ENCODE measurements at regions not wholly inside any gene's neighbourhood (a gene's known extent, or its start where the extent isn't known, plus 50 kb on each side); places are given as distances from the start of the nearest gene placed in this dataset.

GRCh38 chr7:131265227-131265626, 62.4 kb upstream of the MKLN1 start:
- H4K91ac ChIP-seq (ENCODE audit: low read length) = no peak overlapping the region
- H2BK5ac ChIP-seq (ENCODE audit: low read depth, low read length, poor library complexity, severe bottlenecking) = no peak overlapping the region
- H3K79me1 ChIP-seq (replicated peaks; ENCODE audit: low read length, poor library complexity, severe bottlenecking) = no peaks in the 10 kb centered on the region
- no peak overlapping the region for H3K4me2 ChIP-seq (ENCODE audit: low read length, poor library complexity, severe bottlenecking)
- H3K4me3 ChIP-seq (ENCODE audit: insufficient read depth in 1 of 2, low read depth in 1 of 2, low read length in 2 of 2) = no peak overlapping the region
- H2BK120ac ChIP-seq (ENCODE audit: low read depth, low read length) = no peak overlapping the region
- no peak overlapping the region for H2BK15ac ChIP-seq (ENCODE audit: low read depth, poor library complexity, severe bottlenecking)
- no peaks in the 10 kb centered on the region for H3K4me1 ChIP-seq (ENCODE audit: control insufficient read depth, insufficient read depth, low read depth, low read length)
- no peaks in the 10 kb centered on the region for H3K36me3 ChIP-seq (ENCODE audit: control insufficient read depth in 1 of 2, insufficient read depth in 2 of 2, low read depth in 1 of 2, low read length in 2 of 2)
- H3K27me3 ChIP-seq (ENCODE audit: control insufficient read depth in 1 of 2, insufficient read depth in 1 of 2, low read length in 2 of 2) = no peaks in the 10 kb centered on the region
- no peak overlapping the region for H2AFZ ChIP-seq (ENCODE audit: low read depth, low read length)
- H4K8ac ChIP-seq (ENCODE audit: low read length) = no peak overlapping the region
- no peak overlapping the region for H3K18ac ChIP-seq (ENCODE audit: low read depth in 1 of 2, low read length in 2 of 2)
- H3K14ac ChIP-seq (ENCODE audit: low read length in 2 of 2) = no peak overlapping the region
- no peaks in the 10 kb centered on the region for H3K9me3 ChIP-seq (ENCODE audit: control insufficient read depth, low read length)
- no peak overlapping the region for H3K27ac ChIP-seq (ENCODE audit: low read length, poor library complexity, severe bottlenecking)
- WGBS = 91% methylated on average over 4 of the region's 4 CpGs
- H3K23ac ChIP-seq (ENCODE audit: low read length in 2 of 2) = no peak overlapping the region
- no peak overlapping the region for H2AK5ac ChIP-seq (ENCODE audit: low read length, severe bottlenecking)
- no peak for DNase-seq
- H2BK12ac ChIP-seq (ENCODE audit: low read length in 2 of 2) = no peak overlapping the region
- H3K4ac ChIP-seq (ENCODE audit: low read depth in 1 of 2, low read length in 2 of 2) = no peak overlapping the region
- H3K9ac ChIP-seq (ENCODE audit: low read length) = no peak overlapping the region

GRCh38 chr7:131267631-131268030, 60.0 kb upstream of the MKLN1 start:
- Histone ChIP-seq H2BK15ac (ENCODE audit: low read depth, poor library complexity, severe bottlenecking) (no peak overlapping the region), H3K9me3 (ENCODE audit: control insufficient read depth, low read length) (no peaks in the 10 kb centered on the region), H2AFZ (ENCODE audit: low read depth, low read length) (no peak overlapping the region), H3K27ac (ENCODE audit: low read length, poor library complexity, severe bottlenecking) (no peak overlapping the region), H3K9ac (ENCODE audit: low read length) (no peak overlapping the region), H3K18ac (ENCODE audit: low read depth in 1 of 2, low read length in 2 of 2) (no peak overlapping the region), H2BK120ac (ENCODE audit: low read depth, low read length) (no peak overlapping the region), H3K4ac (ENCODE audit: low read depth in 1 of 2, low read length in 2 of 2) (no peak overlapping the region), H4K8ac (ENCODE audit: low read length) (no peak overlapping the region), H3K14ac (ENCODE audit: low read length in 2 of 2) (no peak overlapping the region), H3K4me2 (ENCODE audit: low read length, poor library complexity, severe bottlenecking) (no peak overlapping the region), H3K4me3 (ENCODE audit: insufficient read depth in 1 of 2, low read depth in 1 of 2, low read length in 2 of 2) (no peak overlapping the region), H3K4me1 (ENCODE audit: control insufficient read depth, insufficient read depth, low read depth, low read length) (no peaks in the 10 kb centered on the region), H2BK12ac (ENCODE audit: low read length in 2 of 2) (no peak overlapping the region), H4K91ac (ENCODE audit: low read length) (no peak overlapping the region), H3K79me1 (replicated peaks; ENCODE audit: low read length, poor library complexity, severe bottlenecking) (no peaks in the 10 kb centered on the region), H3K27me3 (ENCODE audit: control insufficient read depth in 1 of 2, insufficient read depth in 1 of 2, low read length in 2 of 2) (no peaks in the 10 kb centered on the region), H2BK5ac (ENCODE audit: low read depth, low read length, poor library complexity, severe bottlenecking) (no peak overlapping the region), H3K36me3 (ENCODE audit: control insufficient read depth in 1 of 2, insufficient read depth in 2 of 2, low read depth in 1 of 2, low read length in 2 of 2) (no peaks in the 10 kb centered on the region), H3K23ac (ENCODE audit: low read length in 2 of 2) (no peak overlapping the region), H2AK5ac (ENCODE audit: low read length, severe bottlenecking) (no peak overlapping the region)
- DNase-seq = no peak
- WGBS = 100% methylated on average over 1 of the region's 1 CpG

DNA sequence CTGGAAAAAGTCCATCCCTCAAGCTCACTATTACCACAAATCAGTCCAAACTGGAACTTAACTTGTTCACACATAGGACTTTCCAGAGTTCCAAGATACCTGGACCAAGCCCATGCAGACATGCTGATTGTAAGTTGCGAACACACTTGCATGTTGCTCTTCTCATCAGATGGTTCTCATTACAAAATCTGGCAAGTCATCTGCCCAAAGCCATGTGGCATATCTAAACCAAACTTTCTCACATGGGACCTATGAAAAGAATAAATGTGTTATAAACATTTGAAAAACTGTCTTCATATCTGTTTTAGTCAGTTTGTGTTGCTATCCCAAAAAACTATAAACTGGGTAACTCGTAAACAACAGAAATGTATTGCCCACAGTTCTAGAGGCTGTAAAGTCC, 58.8 kb upstream of the MKLN1 start:
- Histone ChIP-seq H4K8ac (ENCODE audit: low read length) (no peak overlapping the region), H3K4me2 (ENCODE audit: low read length, poor library complexity, severe bottlenecking) (no peak overlapping the region), H3K18ac (ENCODE audit: low read depth in 1 of 2, low read length in 2 of 2) (no peak overlapping the region), H3K36me3 (ENCODE audit: control insufficient read depth in 1 of 2, insufficient read depth in 2 of 2, low read depth in 1 of 2, low read length in 2 of 2) (no peaks in the 10 kb centered on the region), H2AK5ac (ENCODE audit: low read length, severe bottlenecking) (no peak overlapping the region), H3K27me3 (ENCODE audit: control insufficient read depth in 1 of 2, insufficient read depth in 1 of 2, low read length in 2 of 2) (no peaks in the 10 kb centered on the region), H2BK5ac (ENCODE audit: low read depth, low read length, poor library complexity, severe bottlenecking) (no peak overlapping the region), H2BK120ac (ENCODE audit: low read depth, low read length) (no peak overlapping the region), H3K9ac (ENCODE audit: low read length) (no peak overlapping the region), H3K79me1 (replicated peaks; ENCODE audit: low read length, poor library complexity, severe bottlenecking) (no peaks in the 10 kb centered on the region), H2AFZ (ENCODE audit: low read depth, low read length) (no peak overlapping the region), H4K91ac (ENCODE audit: low read length) (no peak overlapping the region), H3K14ac (ENCODE audit: low read length in 2 of 2) (no peak overlapping the region), H2BK15ac (ENCODE audit: low read depth, poor library complexity, severe bottlenecking) (no peak overlapping the region), H3K23ac (ENCODE audit: low read length in 2 of 2) (no peak overlapping the region), H3K27ac (ENCODE audit: low read length, poor library complexity, severe bottlenecking) (no peak overlapping the region), H2BK12ac (ENCODE audit: low read length in 2 of 2) (no peak overlapping the region), H3K9me3 (ENCODE audit: control insufficient read depth, low read length) (no peaks in the 10 kb centered on the region), H3K4me3 (ENCODE audit: insufficient read depth in 1 of 2, low read depth in 1 of 2, low read length in 2 of 2) (no peak overlapping the region), H3K4ac (ENCODE audit: low read depth in 1 of 2, low read length in 2 of 2) (no peak overlapping the region), H3K4me1 (ENCODE audit: control insufficient read depth, insufficient read depth, low read depth, low read length) (no peaks in the 10 kb centered on the region)
- WGBS = 79% methylated on average over 2 of the region's 2 CpGs
- no peak for DNase-seq

DNA sequence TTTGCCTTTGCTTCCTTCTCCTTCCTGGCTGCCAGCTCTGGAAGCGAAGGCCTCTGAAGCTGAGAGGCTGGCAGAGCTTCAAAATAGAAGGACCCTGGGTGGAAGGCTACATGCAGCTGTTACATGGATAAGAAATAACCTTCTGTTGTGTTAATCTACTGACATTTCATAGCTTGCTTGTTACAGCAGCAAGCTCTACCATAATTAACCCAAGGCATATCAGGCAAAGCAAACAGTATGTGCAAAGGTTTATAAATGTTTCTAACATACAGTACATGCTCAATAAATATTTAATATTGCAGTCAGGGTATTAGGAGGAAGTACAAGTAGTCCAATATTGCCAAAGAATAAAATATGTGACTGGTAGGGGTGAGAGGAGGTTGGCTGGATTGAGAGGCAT, 55.6 kb upstream of the MKLN1 start:
- no peaks in the 10 kb centered on the region for H3K9me3 ChIP-seq (ENCODE audit: control insufficient read depth, low read length)
- H2BK5ac ChIP-seq (ENCODE audit: low read depth, low read length, poor library complexity, severe bottlenecking) = no peak overlapping the region
- H3K23ac ChIP-seq (ENCODE audit: low read length in 2 of 2) = no peak overlapping the region
- no peak overlapping the region for H4K8ac ChIP-seq (ENCODE audit: low read length)
- H3K18ac ChIP-seq (ENCODE audit: low read depth in 1 of 2, low read length in 2 of 2) = no peak overlapping the region
- H3K9ac ChIP-seq (ENCODE audit: low read length) = no peak overlapping the region
- H2BK12ac ChIP-seq (ENCODE audit: low read length in 2 of 2) = no peak overlapping the region
- no peaks in the 10 kb centered on the region for H3K79me1 ChIP-seq (replicated peaks; ENCODE audit: low read length, poor library complexity, severe bottlenecking)
- no peaks in the 10 kb centered on the region for H3K36me3 ChIP-seq (ENCODE audit: control insufficient read depth in 1 of 2, insufficient read depth in 2 of 2, low read depth in 1 of 2, low read length in 2 of 2)
- H2BK15ac ChIP-seq (ENCODE audit: low read depth, poor library complexity, severe bottlenecking) = no peak overlapping the region
- H3K4me3 ChIP-seq (ENCODE audit: insufficient read depth in 1 of 2, low read depth in 1 of 2, low read length in 2 of 2) = no peak overlapping the region
- no peak overlapping the region for H3K14ac ChIP-seq (ENCODE audit: low read length in 2 of 2)
- no peaks in the 10 kb centered on the region for H3K4me1 ChIP-seq (ENCODE audit: control insufficient read depth, insufficient read depth, low read depth, low read length)
- H4K91ac ChIP-seq (ENCODE audit: low read length) = no peak overlapping the region
- no peak overlapping the region for H2BK120ac ChIP-seq (ENCODE audit: low read depth, low read length)
- H3K27me3 ChIP-seq (ENCODE audit: control insufficient read depth in 1 of 2, insufficient read depth in 1 of 2, low read length in 2 of 2) = no peaks in the 10 kb centered on the region
- H2AFZ ChIP-seq (ENCODE audit: low read depth, low read length) = no peak overlapping the region
- no peak overlapping the region for H3K4me2 ChIP-seq (ENCODE audit: low read length, poor library complexity, severe bottlenecking)
- H3K27ac ChIP-seq (ENCODE audit: low read length, poor library complexity, severe bottlenecking) = no peak overlapping the region
- no peak overlapping the region for H3K4ac ChIP-seq (ENCODE audit: low read depth in 1 of 2, low read length in 2 of 2)
- no CpG with 5 or more reads among the region's 1 CpG for WGBS
- DNase-seq = no peak
- H2AK5ac ChIP-seq (ENCODE audit: low read length, severe bottlenecking) = no peak overlapping the region

Measured in mesenchymal stem cell (in vitro differentiated cells and primary cell).